Neural progenitor cell (in vitro differentiated cells): ENCODE measurements at regions not wholly inside any gene's neighbourhood (a gene's known extent, or its start where the extent isn't known, plus 50 kb on each side); places are given as distances from the start of the nearest gene placed in this dataset. TPM values are rescaled to one million over a fixed set of nuclear protein-coding genes. Genes with fewer than 3 reads are reported as not detected.

Experiments
- DNase-seq: peaks from one replicate; pipeline ENCODE4 v3.0.0-alpha.2; 2016; ENCODE audit warnings: low spot score
- H2AFZ ChIP-seq: fragments of 200-600 bp; sonication (generic); replicated peaks from 2 replicates; pipeline ENCODE4 v1.6.1; 2016; ENCODE audit warnings: antibody characterized with exemption
- H3F3A ChIP-seq: fragments of 200-600 bp; sonication (generic); 2 replicates; pipeline ENCODE4 v1.6.1; 2016; ENCODE audit warnings: antibody characterized with exemption, low read depth
- H3K27ac ChIP-seq: fragments of 200-600 bp; sonication (generic); 2 replicates; pipeline ENCODE4 v1.5.1; 2016; ENCODE audit warnings: mild to moderate bottlenecking
- H3K27me3 ChIP-seq: fragments of 200-600 bp; sonication (generic); 2 replicates; pipeline ENCODE4 v1.6.1; 2016; ENCODE audit warnings: mild to moderate bottlenecking, moderate library complexity
- H3K36me3 ChIP-seq: fragments of 200-600 bp; sonication (generic); 2 replicates; pipeline ENCODE4 v1.5.1; 2016
- H3K4me1 ChIP-seq: fragments of 200-600 bp; sonication (generic); 2 replicates; pipeline ENCODE4 v1.6.1; 2016; ENCODE audit warnings: mixed run types
- H3K4me2 ChIP-seq: fragments of 200-600 bp; sonication (generic); 2 replicates; pipeline ENCODE4 v1.6.1; 2016
- H3K4me3 ChIP-seq: fragments of 200-600 bp; sonication (generic); 2 replicates; pipeline ENCODE4 v1.5.1; 2016
- H3K79me2 ChIP-seq: fragments of 200-600 bp; sonication (generic); 2 replicates; pipeline ENCODE4 v1.6.1; 2016; ENCODE audit warnings: low read depth
- H3K9ac ChIP-seq: fragments of 200-600 bp; sonication (generic); 2 replicates; pipeline ENCODE4 v1.6.1; 2016
- H3K9me3 ChIP-seq: fragments of 200-600 bp; sonication (generic); 2 replicates; pipeline ENCODE4 v1.5.1; 2016; ENCODE audit warnings: low read depth
- H4K20me1 ChIP-seq: fragments of 200-600 bp; sonication (generic); 2 replicates; pipeline ENCODE4 v1.6.1; 2016; ENCODE audit warnings: low read depth
- H3K27ac Mint-ChIP-seq: 3 replicates; pipeline ENCODE4 v1.8.0; 2021; ENCODE audit warnings: mixed read lengths
- H3K27me3 Mint-ChIP-seq: 2 replicates; pipeline ENCODE4 v1.8.0; 2022; ENCODE audit warnings: low read depth, mild to moderate bottlenecking, inconsistent platforms, moderate library complexity, mixed read lengths; ENCODE audit not compliant: insufficient read depth
- H3K36me3 Mint-ChIP-seq: 3 replicates; pipeline ENCODE4 v1.8.0; 2021; ENCODE audit warnings: mixed read lengths
- H3K4me1 Mint-ChIP-seq: 3 replicates; pipeline ENCODE4 v1.8.0; 2021; ENCODE audit warnings: mixed read lengths
- H3K4me3 Mint-ChIP-seq: 3 replicates; pipeline ENCODE4 v1.8.0; 2021; ENCODE audit warnings: mild to moderate bottlenecking, moderate library complexity, mixed read lengths
- H3K9me3 Mint-ChIP-seq: 3 replicates; pipeline ENCODE4 v1.8.0; 2020; ENCODE audit warnings: mixed read lengths
- EZH2 ChIP-seq: fragments of 200-600 bp; sonication (generic); IDR thresholded peaks from 2 replicates; pipeline ENCODE4 v1.6.1; 2017; ENCODE audit warnings: antibody characterized with exemption, mild to moderate bottlenecking, moderate library complexity
- EZH2phosphoT487 ChIP-seq: fragments of 200-600 bp; sonication (generic); IDR thresholded peaks from 2 replicates; pipeline ENCODE4 v1.6.1; 2017; ENCODE audit warnings: antibody characterized with exemption
- small RNA-seq: library from RNA; depleted of rRNA; stranded (forward); fragments of <200 nt; gene quantifications from one replicate; pipeline ENCODE3, GENCODE V24; 2015
- TF ChIP-seq, protein P1 (sequence below): fragments of 200-600 bp; sonication (generic); IDR thresholded peaks from 2 replicates; pipeline ENCODE4 v1.5.1; 2017; ENCODE audit warnings: antibody characterized with exemption, mild to moderate bottlenecking

DNA sequence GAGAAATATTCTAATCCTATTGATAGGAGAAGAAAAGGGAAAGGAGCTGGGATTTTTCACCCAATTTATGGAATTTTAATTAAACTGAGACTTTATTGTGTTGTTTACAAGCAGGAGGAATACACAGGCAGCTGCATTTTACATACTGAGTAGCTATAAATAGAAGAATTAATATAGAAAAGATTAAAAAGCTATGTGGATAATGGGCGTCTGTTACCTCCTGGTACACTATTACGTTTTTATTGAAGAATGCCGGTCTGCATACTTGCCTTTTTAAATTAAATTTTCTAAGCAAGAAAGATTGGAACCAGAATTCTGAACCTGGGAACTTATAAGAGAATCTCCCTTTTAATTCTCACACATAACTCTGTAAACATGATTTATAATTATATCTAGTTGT is 52.1 kb upstream of the CACHD1 start:
- no peak overlapping the region for H3K27ac Mint-ChIP-seq
- Histone ChIP-seq H2AFZ (no peak overlapping the region), H3K4me1 (no peaks in the 10 kb centered on the region), H3F3A (no peaks in the 10 kb centered on the region), H3K4me3 (no peak overlapping the region), H3K9me3 (no peaks in the 10 kb centered on the region), H3K27me3 (no peaks in the 10 kb centered on the region), H3K4me2 (no peak overlapping the region), H3K27ac (no peak overlapping the region), H3K9ac (no peak overlapping the region), H3K36me3 (no peaks in the 10 kb centered on the region), H4K20me1 (no peaks in the 10 kb centered on the region), H3K79me2 (no peaks in the 10 kb centered on the region)
- H3K9me3 Mint-ChIP-seq: peaks cover 9% of the 10 kb centered on the region
- DNase-seq: no peak
- H3K4me1 Mint-ChIP-seq: no peaks in the 10 kb centered on the region
- no peaks in the 10 kb centered on the region for H3K27me3 Mint-ChIP-seq
- TF ChIP-seq, protein P1, sequence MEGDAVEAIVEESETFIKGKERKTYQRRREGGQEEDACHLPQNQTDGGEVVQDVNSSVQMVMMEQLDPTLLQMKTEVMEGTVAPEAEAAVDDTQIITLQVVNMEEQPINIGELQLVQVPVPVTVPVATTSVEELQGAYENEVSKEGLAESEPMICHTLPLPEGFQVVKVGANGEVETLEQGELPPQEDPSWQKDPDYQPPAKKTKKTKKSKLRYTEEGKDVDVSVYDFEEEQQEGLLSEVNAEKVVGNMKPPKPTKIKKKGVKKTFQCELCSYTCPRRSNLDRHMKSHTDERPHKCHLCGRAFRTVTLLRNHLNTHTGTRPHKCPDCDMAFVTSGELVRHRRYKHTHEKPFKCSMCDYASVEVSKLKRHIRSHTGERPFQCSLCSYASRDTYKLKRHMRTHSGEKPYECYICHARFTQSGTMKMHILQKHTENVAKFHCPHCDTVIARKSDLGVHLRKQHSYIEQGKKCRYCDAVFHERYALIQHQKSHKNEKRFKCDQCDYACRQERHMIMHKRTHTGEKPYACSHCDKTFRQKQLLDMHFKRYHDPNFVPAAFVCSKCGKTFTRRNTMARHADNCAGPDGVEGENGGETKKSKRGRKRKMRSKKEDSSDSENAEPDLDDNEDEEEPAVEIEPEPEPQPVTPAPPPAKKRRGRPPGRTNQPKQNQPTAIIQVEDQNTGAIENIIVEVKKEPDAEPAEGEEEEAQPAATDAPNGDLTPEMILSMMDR: no peak
- TF ChIP-seq EZH2 (no peak), EZH2phosphoT487 (no peak)
- no peak overlapping the region for H3K4me3 Mint-ChIP-seq
- no peaks in the 10 kb centered on the region for H3K36me3 Mint-ChIP-seq

Small RNA genes lying in the stretch of these regions (small RNA-seq; reads per million reads assigned to genes)
- gene RNU7-62P: not detected
